Fibroblast of skin of abdomen (primary cell): ENCODE measurements at regions not wholly inside any gene's neighbourhood (a gene's known extent, or its start where the extent isn't known, plus 50 kb on each side); places are given as distances from the start of the nearest gene placed in this dataset.

Experiments
- DNase-seq: peaks from one replicate; pipeline ENCODE4 v3.0.0-alpha.2; 2013

- no peak for DNase-seq
Measured at GRCh38 chr2:8264981-8265380, 416.9 kb upstream of the ID2 start.

GRCh38 chr2:8265476-8266226, 416.2 kb upstream of the ID2 start:
- no peak for DNase-seq

- no peak for DNase-seq
Measured at GRCh38 chr2:8266563-8266962, 415.3 kb upstream of the ID2 start.

DNA sequence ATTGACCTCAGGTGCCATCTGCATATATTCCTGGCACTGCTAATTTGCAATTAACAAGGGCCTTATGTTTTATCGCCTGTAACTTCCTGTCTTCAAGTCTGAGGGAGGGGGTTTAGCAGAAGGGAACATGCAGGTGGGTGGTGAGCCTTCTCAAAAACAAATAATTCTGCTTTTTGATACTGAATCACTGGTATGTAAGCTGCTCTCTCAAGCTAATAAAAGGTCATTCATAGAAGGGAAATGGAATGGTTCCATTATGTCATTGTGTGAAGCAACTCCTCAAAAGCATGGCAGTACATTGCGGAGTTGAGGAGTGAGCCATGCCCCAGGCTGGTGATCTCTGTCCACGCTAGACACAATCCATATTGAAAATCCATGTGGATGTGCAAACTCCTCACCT, 414.8 kb upstream of the ID2 start:
- no peak for DNase-seq

GRCh38 chr2:8267721-8268120, 414.1 kb upstream of the ID2 start:
- DNase-seq, result no peak

GRCh38 chr2:8268172-8268783, 413.6 kb upstream of the ID2 start:
- peak; percentile 37 for DNase-seq

DNA sequence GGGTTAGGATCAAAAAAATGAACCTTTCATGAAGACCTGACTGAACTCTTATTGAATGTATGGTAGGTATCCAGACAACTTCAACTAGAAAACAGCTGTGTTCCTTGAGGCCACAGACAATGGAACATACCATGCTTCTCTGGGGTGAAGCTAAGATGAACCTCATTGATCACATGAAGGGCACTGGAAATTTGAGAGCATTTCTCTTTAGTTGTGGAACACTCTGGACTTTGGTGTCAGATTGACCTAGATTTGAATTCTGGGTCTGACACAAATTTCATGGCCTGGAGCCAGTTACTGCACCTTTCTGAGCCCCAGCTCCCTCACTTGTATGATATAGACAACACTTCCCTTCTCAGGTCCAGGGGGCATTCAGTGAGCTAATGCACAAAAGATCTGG, 411.2 kb upstream of the ID2 start:
- no peak for DNase-seq

DNA sequence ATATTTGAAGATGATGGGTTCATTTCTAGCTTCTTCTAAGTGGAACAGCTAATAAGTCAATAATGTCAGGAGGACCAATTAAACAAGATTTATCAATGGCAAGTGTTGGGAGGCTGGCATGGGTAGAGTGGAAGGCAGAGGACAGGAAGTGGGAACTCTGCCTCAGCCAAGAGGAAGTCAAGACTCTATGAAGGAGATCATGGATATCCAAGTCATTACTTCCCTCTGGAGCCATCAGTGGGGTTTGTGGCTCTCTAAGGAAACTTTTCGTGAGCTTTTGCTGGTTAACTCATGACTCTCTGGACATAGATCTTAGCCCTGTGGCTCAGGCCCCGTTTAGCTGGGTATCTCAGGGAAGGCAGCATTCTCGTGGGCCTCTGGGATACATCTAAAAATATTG, 410.4 kb upstream of the ID2 start:
- no peak for DNase-seq

- DNase-seq, result no peak
Measured at GRCh38 chr2:8276026-8276425, 405.8 kb upstream of the ID2 start.

DNA sequence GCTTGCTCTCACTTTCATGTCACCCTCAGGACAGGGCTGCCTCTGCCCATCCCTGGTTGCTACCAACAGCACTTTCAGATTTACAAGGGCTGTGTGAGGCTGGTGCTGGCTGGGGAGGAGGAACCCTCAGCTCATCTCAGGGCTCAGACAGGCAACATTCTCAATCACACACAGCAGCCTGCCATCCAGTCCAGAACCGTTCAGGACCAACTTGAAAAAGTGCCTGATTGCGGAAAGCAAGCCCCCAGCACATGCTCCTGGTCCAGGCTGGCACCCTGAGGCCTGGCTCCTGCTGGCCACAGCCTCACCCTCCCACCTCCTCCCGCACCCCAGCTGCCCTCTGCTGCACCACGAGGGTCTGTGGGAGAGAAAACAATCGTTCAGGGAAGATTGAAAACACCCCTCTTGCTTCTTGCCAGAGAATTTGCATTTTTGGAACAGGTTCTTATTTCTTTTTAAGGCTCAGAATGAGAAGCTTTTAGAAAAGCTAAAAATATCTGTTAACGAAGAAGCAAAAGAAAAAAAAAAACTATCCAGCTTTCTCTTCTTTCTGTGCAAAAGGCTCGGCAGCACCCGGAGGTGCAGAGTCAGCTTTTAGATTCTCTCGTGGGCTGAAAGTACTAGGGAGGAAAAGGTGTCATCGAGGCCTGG, 403.8 kb upstream of the ID2 start:
- no peak for DNase-seq

DNA sequence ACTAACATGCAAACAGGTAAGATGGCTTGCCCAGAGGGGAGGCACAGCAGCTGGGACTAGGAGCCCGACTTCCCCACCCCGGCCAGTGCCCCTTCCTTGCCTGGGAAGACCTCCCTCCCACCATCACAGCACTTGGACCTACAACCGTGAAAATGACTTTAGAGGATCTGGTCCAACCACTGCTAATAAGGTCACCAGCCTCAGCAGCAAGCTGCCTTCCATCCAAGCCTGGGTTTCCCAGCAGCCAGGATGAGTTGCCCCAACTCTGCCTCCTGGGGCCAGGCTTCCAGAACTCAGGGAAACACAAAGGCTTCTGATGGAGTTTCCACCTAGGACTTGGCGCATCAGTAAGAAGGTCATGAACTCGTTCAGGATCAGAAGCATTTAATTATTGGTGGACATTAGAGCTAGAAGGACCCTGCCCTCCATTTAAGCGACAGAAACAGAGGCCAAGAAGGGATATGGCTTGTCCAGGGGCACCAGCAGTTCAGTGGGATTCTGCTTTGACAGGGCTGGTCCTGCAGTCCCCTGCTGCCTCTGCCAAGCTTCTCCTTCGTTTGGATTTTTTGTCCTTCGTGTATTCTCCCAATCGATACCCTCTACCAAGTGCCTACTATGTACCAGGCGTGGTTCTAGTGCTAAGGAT, 403.0 kb upstream of the ID2 start:
- DNase-seq, result no peak

DNA sequence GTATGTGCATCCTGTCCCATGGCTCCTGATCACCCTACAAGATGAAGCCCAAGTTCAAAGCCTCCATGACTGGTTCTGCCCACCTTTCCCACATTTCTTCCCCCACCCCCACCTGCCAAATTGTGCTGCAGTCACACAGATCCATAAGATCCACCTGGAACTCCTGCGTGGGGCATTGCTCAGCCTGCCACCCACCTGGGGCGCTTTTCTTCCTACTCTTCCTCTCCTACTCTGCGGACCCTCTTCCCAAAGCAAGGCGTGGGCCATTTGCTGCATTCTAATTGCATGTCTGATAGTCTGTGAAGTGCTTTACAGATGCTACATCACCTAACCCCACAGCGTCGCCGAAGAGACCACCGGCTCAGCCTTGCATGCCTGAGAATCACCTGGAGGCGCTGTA, 402.4 kb upstream of the ID2 start:
- DNase-seq, result no peak

DNA sequence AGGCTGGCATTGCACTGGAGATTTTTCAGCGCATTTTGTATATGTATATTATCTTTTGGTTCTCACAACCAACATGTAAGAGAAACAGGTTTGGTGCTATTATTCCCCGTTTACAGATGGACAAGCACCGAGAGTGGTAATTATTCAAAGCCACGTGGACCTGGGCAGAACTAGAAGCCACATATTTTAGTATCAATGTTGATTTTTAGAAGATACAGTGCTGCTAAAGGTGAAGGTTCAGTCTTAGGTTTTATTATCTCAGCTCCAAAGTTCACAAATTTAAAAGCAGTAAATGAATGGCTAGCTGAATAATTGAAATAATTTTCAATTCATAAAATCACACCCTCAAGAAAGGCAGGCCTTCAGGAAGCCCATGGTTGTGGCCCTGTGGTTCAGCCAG, 400.6 kb upstream of the ID2 start:
- DNase-seq, result no peak

DNA sequence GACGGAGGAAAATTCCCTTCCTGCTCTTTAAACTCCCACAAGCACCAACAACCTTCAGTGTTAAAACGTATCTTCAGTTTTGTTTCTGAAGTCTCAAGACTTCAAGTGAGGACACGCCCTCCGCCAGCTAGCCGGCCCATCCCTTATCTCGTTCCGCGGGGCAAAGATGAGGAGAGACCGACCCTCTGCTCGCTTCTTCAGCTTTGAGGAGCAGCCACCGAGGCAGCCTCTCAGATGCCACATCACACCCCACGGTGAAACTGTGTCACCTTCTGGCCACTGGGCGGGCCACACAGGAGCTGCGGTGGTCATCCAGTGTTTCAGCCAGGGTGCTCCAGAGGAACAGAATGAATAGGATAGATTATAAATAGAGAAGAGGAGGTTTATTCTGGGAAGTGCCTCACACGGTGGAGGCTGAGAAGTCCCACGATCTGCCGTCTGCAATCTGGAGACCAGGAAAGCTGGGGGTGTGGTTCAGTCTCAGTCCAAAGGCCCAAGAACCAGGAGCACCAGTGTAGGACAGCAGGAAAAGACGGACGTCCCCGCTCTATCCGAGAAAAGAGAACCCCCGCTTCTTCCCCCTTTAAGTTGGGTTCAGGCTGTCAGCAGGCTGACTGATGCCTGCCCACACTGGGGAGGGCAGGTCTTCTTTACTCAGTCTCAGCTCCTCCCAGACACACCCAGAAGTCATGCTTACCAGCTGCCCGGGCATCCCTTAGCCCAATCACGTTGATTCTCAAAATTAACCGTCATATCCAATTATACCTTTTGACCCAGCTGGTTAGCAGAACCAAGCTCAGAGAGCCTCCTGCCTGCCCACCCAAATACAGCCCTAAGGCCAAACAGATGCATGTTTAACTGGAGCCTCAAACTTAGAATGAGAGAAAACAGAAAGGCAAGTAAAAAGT, 399.7 kb upstream of the ID2 start:
- no peak for DNase-seq

DNA sequence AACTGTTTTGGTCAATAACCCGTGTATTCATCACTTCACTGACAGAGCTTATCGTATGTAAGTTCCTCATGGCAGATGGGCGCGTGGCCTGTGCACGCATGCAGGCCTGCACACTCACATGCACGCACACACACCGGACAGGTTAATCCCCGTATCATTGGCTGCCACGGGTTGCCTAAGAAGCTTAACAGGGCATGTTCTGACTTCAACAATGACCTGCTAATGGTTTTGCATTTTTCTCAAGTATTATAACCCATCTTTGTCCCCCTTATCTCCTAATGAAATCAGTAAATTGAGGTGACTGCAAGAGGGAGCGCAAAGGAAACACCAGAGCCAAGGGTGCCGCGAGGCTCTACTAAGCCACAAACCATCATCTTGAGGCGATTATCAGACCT, 399.0 kb upstream of the ID2 start:
- DNase-seq, result no peak

GRCh38 chr2:8285081-8285480, 396.8 kb upstream of the ID2 start:
- peak; percentile 47 for DNase-seq

DNA sequence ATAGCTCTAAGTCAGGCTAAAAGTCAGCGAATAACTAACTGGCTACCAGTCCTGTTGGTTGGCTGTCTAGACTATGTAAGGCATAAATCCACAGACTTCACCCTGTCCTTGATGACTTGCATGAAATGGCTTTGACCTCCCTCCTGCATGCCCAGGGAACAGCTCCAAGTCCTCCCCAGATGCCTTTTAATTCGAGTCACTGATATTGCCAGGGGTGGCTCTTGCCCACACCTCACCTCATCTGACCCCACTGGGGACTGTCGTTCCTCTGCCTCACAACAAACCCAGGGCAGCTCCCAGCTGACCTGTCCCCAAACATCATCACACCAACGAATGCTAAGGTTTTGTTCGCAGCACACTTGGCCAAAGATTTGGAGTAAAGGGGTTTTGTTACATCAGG, 396.0 kb upstream of the ID2 start:
- no peak for DNase-seq

GRCh38 chr2:8288206-8288605, 393.6 kb upstream of the ID2 start:
- no peak for DNase-seq

GRCh38 chr2:8289111-8289510, 392.7 kb upstream of the ID2 start:
- DNase-seq, result no peak

DNA sequence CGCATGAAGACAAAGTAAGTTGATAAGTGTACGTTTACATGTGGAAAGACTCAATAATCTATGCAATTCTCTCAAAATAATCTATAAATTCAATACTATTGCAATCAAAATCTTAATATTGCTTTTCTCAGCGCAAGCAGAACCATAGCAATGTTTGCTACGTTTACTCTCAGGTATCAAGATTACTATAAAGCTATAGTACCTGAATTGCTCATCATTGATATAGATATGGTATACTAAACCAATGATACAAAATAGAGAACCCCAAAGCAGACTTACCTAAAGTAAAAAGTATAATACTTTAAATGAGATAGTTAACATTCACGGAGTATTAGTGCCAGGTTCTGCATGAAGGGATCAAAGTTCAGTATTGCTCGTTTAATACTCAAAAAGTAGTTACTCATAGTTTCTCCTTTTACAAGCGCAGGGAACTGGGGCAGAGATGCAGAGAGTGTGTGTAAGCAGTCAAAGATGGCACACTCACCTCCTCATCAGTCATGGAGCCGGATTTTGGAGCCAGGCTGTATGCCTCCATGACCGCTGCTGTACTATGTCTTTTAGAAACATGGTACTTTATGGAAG, 391.0 kb upstream of the ID2 start:
- no peak for DNase-seq

- no peak for DNase-seq
Measured at GRCh38 chr2:8296306-8296705, 385.6 kb upstream of the ID2 start.
